B cell (primary cell): ENCODE measurements at regions not wholly inside any gene's neighbourhood (a gene's known extent, or its start where the extent isn't known, plus 50 kb on each side); places are given as distances from the start of the nearest gene placed in this dataset.

Experiments
- CTCF ChIP-seq: fragments of 200-600 bp; IDR thresholded peaks from one replicate; pipeline ENCODE4 v1.8.0; 2022; ENCODE audit warnings: antibody characterized with exemption, mild to moderate bottlenecking
- EZH2 ChIP-seq: IDR thresholded peaks from 2 replicates; pipeline ENCODE4 v1.6.1; 2012; ENCODE audit warnings: borderline replicate concordance, low read depth, mild to moderate bottlenecking, moderate library complexity, low read length; ENCODE audit not compliant: insufficient read depth, poor library complexity, severe bottlenecking

GRCh38 chr4:132001542-132001941 is 1147.6 kb upstream of the PCDH10 start:
- no peak for TF ChIP-seq CTCF
- no peak for TF ChIP-seq EZH2
